ENCODE measurements at regions not wholly inside any gene's neighbourhood (a gene's known extent, or its start where the extent isn't known, plus 50 kb on each side); places are given as distances from the start of the nearest gene placed in this dataset.

DNA sequence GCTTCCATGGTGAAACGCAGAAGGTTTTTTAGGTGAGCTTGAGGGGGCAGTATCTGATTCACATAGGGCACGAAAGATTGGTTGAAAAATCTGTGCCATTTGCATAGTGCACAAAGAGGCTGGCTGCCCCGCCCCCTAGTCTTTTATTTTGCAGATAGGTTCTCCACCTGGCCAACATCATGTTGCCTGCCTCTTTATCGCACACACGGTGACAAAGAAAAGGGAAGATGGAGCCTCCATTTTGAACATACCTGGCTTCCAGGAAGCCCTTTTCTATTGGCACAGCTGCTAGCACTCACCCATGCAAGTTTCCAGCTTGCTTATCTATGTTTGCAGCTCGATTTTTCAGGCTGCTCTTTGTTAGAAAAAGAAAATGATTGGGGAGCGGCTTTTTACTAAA lies 316.2 kb upstream of the KLHL1 start:
- TF ChIP-seq POLR2AphosphoS5 (IDR thresholded peaks at IDR 0.05; ENCODE audit: borderline replicate concordance, low read depth, low read length), result no peak
- no peak for TF ChIP-seq EZH2 (IDR thresholded peaks at IDR 0.05)
- TF ChIP-seq FOXP2 (optimal IDR thresholded peaks at IDR 0.05; ENCODE audit: control extremely low read depth, extremely low read length, insufficient read depth), result no peak

All from SK-N-MC (cell line).